Activated naive CD4-positive, alpha-beta T cell treated with anti-CD3 and anti-CD28 coated beads, Interleukin-2, amount 50 U/mL, for 72 hours (primary cell): ENCODE measurements at regions not wholly inside any gene's neighbourhood (a gene's known extent, or its start where the extent isn't known, plus 50 kb on each side); places are given as distances from the start of the nearest gene placed in this dataset.
A peak's percentile ranks its signal among the peaks of the same experiment; 100 is the strongest.

Experiments
- ATAC-seq, 2 donors: fragments of 150-1000 bp; cut with Tn5 transposase; 2 replicates each; pipeline ENCODE4 v1.10.0; 2021; ENCODE audit warnings: mild to moderate bottlenecking in 2 of 2, moderate library complexity in 2 of 2
- DNase-seq, 2 donors: peaks; one replicate each; pipeline ENCODE4 v3.0.0; 2021 to 2022; ENCODE audit warnings: low spot score in 2 of 2
- H3K27ac Mint-ChIP-seq, 2 donors: one replicate each; pipeline ENCODE4 v1.8.0; 2022; ENCODE audit warnings: mild to moderate bottlenecking in 2 of 2, mixed read lengths in 2 of 2
- H3K36me3 Mint-ChIP-seq, 2 donors: one replicate each; pipeline ENCODE4 v1.8.0; 2022; ENCODE audit warnings: mixed read lengths in 2 of 2
- H3K9me3 Mint-ChIP-seq, 2 donors: one replicate each; pipeline ENCODE4 v1.8.0; 2022; ENCODE audit warnings: mixed read lengths in 2 of 2

DNA sequence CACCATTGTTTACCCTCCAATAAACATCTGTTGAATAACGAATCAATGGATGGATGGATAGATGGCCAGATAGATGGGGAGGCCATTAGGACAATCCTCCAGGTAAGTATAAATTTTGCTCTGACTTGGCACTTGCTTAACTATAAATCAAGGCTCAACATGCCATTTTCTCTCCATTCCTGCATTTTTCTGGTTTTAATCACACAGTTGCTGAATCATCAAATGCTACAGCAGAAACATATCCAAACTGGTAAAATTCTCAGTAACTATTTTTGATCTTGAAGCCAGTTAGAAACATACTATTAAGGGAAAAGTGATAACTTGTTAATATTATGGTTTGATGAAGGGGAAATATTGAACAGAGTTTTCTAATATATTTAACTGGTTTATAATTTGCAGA, 71.5 kb upstream of the MTAP start:
- ATAC-seq (no peak), DNase-seq (no peak)
- H3K9me3 Mint-ChIP-seq: peaks cover 0 to 8% of the 10 kb centered on the region in 2 donors
- H3K36me3 Mint-ChIP-seq: peaks cover 4 to 6% of the 10 kb centered on the region in 2 donors
- H3K27ac Mint-ChIP-seq: no peak overlapping the region

DNA sequence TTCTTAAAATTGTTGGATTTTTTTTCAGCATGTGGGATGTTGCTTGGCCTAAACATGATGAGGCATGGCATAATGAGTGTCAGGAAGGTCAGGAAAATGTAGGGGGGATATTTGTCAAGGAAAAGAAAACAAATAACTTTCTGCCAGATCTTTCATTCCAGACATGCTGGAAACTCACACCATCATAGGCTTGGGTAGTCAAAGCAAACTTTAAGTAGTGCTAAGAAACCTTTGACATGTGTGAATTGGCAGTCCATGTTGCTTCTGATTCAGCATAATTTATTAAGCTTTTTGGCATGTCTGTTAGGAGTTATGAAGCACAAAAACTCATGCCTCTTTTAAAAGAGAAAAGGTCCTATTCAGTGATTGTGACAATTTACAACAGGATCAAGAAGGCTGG, 61.3 kb upstream of the MTAP start:
- no peaks in the 10 kb centered on the region for H3K9me3 Mint-ChIP-seq
- no peak overlapping the region for H3K27ac Mint-ChIP-seq
- DNase-seq (no peak), ATAC-seq (no peak)
- no peaks in the 10 kb centered on the region for H3K36me3 Mint-ChIP-seq

DNA sequence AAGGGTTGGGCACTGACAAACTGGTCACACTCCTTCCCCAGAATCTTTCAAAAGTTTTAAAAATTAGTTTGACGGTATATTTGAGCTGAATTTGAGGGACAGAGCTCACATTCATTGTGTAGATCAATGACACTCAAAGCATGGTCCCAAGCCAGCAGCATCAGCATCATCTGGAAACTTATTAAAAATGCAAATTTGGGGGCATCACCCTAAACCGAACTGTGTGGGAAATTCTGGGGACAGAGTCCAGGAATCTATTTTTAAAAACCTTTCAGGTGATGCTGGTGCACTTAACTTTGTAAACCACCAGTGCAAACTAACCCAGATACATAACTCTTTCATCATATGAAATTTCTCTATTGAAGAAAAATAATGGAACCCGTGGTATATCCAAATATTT, 58.1 kb upstream of the MTAP start:
- H3K27ac Mint-ChIP-seq: no peak overlapping the region
- no peak for DNase-seq
- no peak for ATAC-seq

DNA sequence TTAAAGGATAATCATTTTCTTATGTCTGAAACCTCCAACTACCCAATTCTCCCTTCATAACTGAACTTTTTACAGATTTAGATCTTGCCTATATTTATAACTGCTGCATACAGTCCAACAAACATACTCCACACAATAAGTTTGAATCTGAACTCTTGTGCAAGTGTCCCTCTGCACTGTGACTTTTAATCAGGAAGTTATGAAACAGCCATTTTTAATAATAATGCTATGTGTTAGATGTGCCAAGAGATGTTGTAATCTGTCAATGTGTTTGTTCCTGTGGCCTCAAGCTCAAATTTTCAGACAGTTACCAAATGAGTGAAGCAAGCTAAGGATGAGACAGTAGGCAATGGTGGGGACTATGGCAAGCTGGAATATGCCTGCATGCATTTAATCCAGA, 57.6 kb upstream of the MTAP start:
- Mint-ChIP-seq H3K36me3 (no peaks in the 10 kb centered on the region), H3K27ac (no peak overlapping the region), H3K9me3 (no peaks in the 10 kb centered on the region)
- DNase-seq (no peak), ATAC-seq (no peak)

More for the DNA sequence above, 58.1 kb upstream of the MTAP start:
- H3K9me3 Mint-ChIP-seq: no peaks in the 10 kb centered on the region
- no peaks in the 10 kb centered on the region for H3K36me3 Mint-ChIP-seq

DNA sequence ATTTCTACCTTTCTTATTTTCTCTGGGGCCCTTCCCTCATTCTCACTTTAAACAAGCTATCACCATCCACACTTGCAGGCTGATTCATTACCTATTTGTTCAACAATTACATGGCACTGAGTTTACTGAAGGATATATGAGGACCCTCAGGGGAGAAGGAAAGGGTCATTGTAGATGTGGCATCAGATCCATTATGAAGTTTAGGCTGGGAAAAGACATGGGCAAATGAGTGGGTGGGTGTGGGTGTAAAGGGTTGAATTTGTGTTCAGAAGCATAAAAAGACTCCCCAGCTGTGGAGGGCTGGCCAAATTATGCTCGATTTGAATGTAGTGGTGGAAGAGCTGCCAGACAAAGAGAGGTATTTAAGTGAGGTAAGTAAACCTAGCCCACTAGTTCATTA, 55.9 kb upstream of the MTAP start:
- Mint-ChIP-seq H3K36me3 (no peaks in the 10 kb centered on the region), H3K9me3 (no peaks in the 10 kb centered on the region), H3K27ac (no peak overlapping the region)
- ATAC-seq (no peak), DNase-seq (no peak)

DNA sequence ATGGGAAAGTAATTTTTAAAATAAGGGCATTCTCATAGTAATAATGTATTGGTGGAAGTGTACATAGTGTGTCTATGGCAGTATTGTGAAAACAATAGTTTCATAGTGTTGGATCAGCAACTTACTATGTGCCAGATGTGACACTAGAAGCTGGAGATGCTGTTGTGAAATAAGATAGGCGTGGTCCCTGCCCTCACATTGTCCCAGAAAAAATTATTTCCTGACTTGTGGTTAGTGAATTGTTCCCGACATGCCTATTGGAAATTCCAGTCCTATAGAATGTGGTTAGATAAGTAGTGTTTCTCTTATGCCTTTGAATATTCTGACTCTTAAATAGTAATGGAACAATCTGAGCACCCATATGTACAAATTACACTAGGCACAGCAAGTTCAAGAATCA, 55.3 kb upstream of the MTAP start:
- no peak for DNase-seq
- no peaks in the 10 kb centered on the region for H3K36me3 Mint-ChIP-seq
- H3K27ac Mint-ChIP-seq: peak overlapping the region in 1 of 2 donors; percentile 2
- no peak for ATAC-seq
- no peaks in the 10 kb centered on the region for H3K9me3 Mint-ChIP-seq

DNA sequence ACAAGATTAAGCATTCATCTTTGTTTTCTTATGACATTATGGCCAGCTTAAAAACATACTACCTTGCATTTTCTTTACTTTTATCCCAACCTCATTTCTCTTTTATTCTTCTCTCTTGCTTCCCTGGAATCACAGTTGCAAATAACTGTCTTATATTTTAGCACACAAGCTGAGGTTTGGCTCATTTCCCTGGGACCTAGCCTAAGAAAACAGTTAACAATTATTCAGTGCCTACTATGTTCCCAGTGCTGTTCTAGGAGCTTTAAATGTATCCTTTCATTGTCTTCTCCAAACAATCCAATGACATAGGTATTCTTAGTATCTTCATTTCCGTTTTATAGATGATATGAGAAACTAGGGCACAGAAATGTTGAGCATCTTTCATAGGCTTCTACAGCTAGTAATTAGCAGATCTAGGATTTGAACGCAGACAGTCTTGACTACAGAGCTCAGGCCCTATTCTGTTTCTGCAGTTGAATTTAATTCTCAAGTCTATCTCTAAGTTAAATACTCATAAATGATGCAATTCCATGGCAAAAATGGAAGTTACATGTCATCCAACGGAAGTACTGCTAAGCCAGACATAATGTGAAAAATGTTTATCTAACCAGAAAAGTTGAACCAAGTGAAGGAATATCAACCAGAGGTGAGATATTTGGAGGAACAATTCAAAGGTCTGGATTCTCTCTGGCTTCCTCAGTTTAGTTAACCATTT, 52.3 kb upstream of the MTAP start:
- no peak for ATAC-seq
- DNase-seq: no peak
- Mint-ChIP-seq H3K36me3 (no peaks in the 10 kb centered on the region), H3K9me3 (peaks cover 3 to 5% of the 10 kb centered on the region in 2 donors), H3K27ac (no peak overlapping the region)

DNA sequence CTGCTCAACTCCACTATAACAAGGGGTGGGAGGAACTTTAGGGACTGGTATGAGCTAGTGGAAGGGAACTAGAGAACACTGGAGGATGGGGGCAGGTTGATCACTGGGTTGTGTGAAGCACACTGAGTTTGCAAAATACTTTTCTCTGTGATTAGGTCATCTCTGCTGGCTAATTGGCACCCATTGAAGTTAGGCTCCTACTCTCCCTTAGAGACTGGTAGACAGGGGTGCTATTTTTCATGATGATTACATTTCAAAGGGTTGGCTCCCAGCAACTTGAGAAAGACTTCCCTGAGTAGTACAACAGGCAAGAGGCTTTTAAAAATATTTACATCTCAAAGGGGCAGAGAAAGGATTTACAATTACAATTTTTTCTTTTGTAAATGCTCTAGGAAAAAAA, 50.4 kb upstream of the MTAP start:
- no peak for ATAC-seq
- Mint-ChIP-seq H3K27ac (no peak overlapping the region), H3K9me3 (peaks cover 3 to 5% of the 10 kb centered on the region in 2 donors), H3K36me3 (peaks cover 0 to under 1% of the 10 kb centered on the region in 2 donors)
- no peak for DNase-seq
